Ascending aorta (tissue), 2 donors: ENCODE measurements at regions not wholly inside any gene's neighbourhood (a gene's known extent, or its start where the extent isn't known, plus 50 kb on each side); places are given as distances from the start of the nearest gene placed in this dataset.

Experiments used
- DNase-seq, 2 donors: peaks; one replicate each; pipeline ENCODE4 v3.0.0-alpha.2; 2019; ENCODE audit warnings: low spot score in 2 of 2
- H3K27ac ChIP-seq, 2 donors: fragments of 200-600 bp; sonication (generic); one replicate each; pipeline ENCODE4 v1.5.1; 2016 to 2017; ENCODE audit warnings: mild to moderate bottlenecking in 1 of 2
- H3K27me3 ChIP-seq: fragments of 200-600 bp; sonication (generic); one replicate; pipeline ENCODE4 v1.5.1; 2017
- H3K36me3 ChIP-seq, 2 donors: fragments of 200-600 bp; sonication (generic); one replicate each; pipeline ENCODE4 v1.5.1; 2016
- H3K4me1 ChIP-seq, 2 donors: fragments of 200-600 bp; sonication (generic); one replicate each; pipeline ENCODE4 v1.5.1; 2016 to 2017; ENCODE audit warnings: mild to moderate bottlenecking in 1 of 2
- H3K4me3 ChIP-seq, 2 donors: fragments of 200-600 bp; sonication (generic); one replicate each; pipeline ENCODE4 v1.5.1; 2016 to 2017; ENCODE audit warnings: mild to moderate bottlenecking in 1 of 2
- H3K9me3 ChIP-seq, 2 donors: fragments of 200-600 bp; sonication (generic); one replicate each; pipeline ENCODE4 v1.5.1; 2016
- CTCF ChIP-seq, 3 experiments: fragments of 200-600 bp in 2 of 3; fragments of 450-650 bp in 1 of 3; sonication (generic) in 2 of 3; IDR thresholded peaks; one replicate each; pipeline ENCODE4 v1.5.1; 2016 to 2019; ENCODE audit warnings: antibody characterized with exemption in 3 of 3, mild to moderate bottlenecking in 1 of 3, moderate library complexity in 1 of 3
- intact Hi-C: fragments of 100-400 bp; cut with DNase I; formaldehyde crosslinking; loops from one replicate; pipeline ENCODE4 v1.15.1; 2023

- Histone ChIP-seq H3K36me3 (no peaks in the 10 kb centered on the region), H3K4me1 (peaks cover 5 to 14% of the 10 kb centered on the region in 2 donors), H3K9me3 (no peaks in the 10 kb centered on the region), H3K27ac (peak overlapping the region; percentile 50 to 59), H3K27me3 (no peaks in the 10 kb centered on the region), H3K4me3 (no peak overlapping the region)
- intact Hi-C loops: no loop called here
- TF ChIP-seq CTCF (IDR thresholded peaks at IDR 0.05): no peak
- DNase-seq: no peak
These were observed 243.3 kb upstream of the ANKRD55 start for GRCh38 chr5:56476487-56476856.

- Histone ChIP-seq H3K4me3 (no peak overlapping the region), H3K9me3 (no peaks in the 10 kb centered on the region), H3K36me3 (no peaks in the 10 kb centered on the region), H3K27ac (peak overlapping the region; percentile 50 to 59), H3K4me1 (peaks cover 0 to 14% of the 10 kb centered on the region in 2 donors), H3K27me3 (no peaks in the 10 kb centered on the region)
- intact Hi-C loops: no loop called here
- no peak for TF ChIP-seq CTCF (IDR thresholded peaks at IDR 0.05)
- no peak for DNase-seq
These were observed 242.8 kb upstream of the ANKRD55 start for GRCh38 chr5:56475689-56476486.

- intact Hi-C loops: no loop called here
- H3K4me3 ChIP-seq: no peak overlapping the region
- no peak overlapping the region for H3K27ac ChIP-seq
- H3K36me3 ChIP-seq: no peaks in the 10 kb centered on the region
- no peak for TF ChIP-seq CTCF (IDR thresholded peaks at IDR 0.05)
- no peaks in the 10 kb centered on the region for H3K27me3 ChIP-seq
- H3K9me3 ChIP-seq: no peaks in the 10 kb centered on the region
- DNase-seq: no peak
- H3K4me1 ChIP-seq: no peaks in the 10 kb centered on the region
These were observed 238.6 kb upstream of the ANKRD55 start for GRCh38 chr5:56471707-56472106.

GRCh38 chr5:56470007-56470406 lies 236.9 kb upstream of the ANKRD55 start:
- Histone ChIP-seq H3K9me3 (no peaks in the 10 kb centered on the region), H3K27ac (no peak overlapping the region), H3K4me1 (no peaks in the 10 kb centered on the region), H3K4me3 (no peak overlapping the region), H3K36me3 (no peaks in the 10 kb centered on the region), H3K27me3 (no peaks in the 10 kb centered on the region)
- intact Hi-C loops: no loop called here
- TF ChIP-seq CTCF (IDR thresholded peaks at IDR 0.05): no peak
- no peak for DNase-seq

- Histone ChIP-seq H3K27me3 (no peaks in the 10 kb centered on the region), H3K9me3 (no peaks in the 10 kb centered on the region), H3K4me1 (no peaks in the 10 kb centered on the region), H3K4me3 (no peak overlapping the region), H3K27ac (no peak overlapping the region), H3K36me3 (no peaks in the 10 kb centered on the region)
- no peak for TF ChIP-seq CTCF (IDR thresholded peaks at IDR 0.05)
- DNase-seq: no peak
- intact Hi-C loops: no loop called here
These were observed 235.1 kb upstream of the ANKRD55 start for GRCh38 chr5:56468277-56468676.
